C4-2B (cell line): ENCODE measurements at regions not wholly inside any gene's neighbourhood (a gene's known extent, or its start where the extent isn't known, plus 50 kb on each side); places are given as distances from the start of the nearest gene placed in this dataset.

ENCODE experiments used
- H3K27ac ChIP-seq: fragments of 450-650 bp; 2 replicates; pipeline ENCODE4 v1.5.1; 2017
- ZFX ChIP-seq: fragments of 450-650 bp; IDR thresholded peaks from 2 replicates; pipeline ENCODE4 v1.6.1; 2017
- TF ChIP-seq, protein P1 (sequence below): fragments of 450-650 bp; conservative IDR thresholded peaks from 2 replicates; pipeline ENCODE4 v1.5.1; 2017; ENCODE audit warnings: mild to moderate bottlenecking

DNA sequence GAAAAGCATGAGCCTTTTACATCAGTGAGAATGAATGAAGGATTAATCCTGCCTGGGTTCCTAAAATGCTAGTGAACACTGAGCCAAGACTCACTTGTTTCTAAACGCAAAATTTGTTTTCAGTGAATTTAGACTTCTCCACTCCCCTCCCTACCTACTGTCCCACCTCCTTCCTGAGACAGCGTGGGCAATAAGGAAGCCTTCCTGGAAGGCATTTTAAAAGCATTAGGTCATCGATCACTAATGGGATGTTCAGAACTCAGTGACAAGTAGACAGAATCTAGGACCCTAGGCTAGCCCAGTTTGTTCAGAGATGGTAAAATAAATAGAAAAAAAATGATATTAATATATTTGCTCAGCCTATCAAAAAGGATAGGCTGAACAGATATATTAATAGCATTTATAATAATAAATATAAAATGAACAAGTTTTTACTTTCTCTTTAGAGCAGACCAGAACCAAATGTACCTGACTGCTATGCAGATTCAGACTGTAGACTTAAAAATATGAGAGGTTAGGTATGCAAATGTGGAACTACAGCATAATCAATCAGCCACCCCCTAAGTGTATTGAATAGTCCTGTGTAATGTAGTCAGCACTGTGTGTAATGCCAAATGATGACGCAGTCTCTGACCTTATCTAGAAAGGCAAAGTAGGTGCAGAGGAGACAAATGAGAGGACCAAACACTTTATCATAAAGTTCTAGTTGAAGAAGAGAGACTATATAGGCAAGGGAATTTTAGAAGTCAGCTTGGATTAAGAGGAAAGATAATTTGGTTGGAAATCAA lies 331.1 kb downstream of the GPAT3 start:
- no peak overlapping the region for H3K27ac ChIP-seq
- TF ChIP-seq, protein P1, sequence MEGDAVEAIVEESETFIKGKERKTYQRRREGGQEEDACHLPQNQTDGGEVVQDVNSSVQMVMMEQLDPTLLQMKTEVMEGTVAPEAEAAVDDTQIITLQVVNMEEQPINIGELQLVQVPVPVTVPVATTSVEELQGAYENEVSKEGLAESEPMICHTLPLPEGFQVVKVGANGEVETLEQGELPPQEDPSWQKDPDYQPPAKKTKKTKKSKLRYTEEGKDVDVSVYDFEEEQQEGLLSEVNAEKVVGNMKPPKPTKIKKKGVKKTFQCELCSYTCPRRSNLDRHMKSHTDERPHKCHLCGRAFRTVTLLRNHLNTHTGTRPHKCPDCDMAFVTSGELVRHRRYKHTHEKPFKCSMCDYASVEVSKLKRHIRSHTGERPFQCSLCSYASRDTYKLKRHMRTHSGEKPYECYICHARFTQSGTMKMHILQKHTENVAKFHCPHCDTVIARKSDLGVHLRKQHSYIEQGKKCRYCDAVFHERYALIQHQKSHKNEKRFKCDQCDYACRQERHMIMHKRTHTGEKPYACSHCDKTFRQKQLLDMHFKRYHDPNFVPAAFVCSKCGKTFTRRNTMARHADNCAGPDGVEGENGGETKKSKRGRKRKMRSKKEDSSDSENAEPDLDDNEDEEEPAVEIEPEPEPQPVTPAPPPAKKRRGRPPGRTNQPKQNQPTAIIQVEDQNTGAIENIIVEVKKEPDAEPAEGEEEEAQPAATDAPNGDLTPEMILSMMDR, result no peak
- no peak for TF ChIP-seq ZFX

DNA sequence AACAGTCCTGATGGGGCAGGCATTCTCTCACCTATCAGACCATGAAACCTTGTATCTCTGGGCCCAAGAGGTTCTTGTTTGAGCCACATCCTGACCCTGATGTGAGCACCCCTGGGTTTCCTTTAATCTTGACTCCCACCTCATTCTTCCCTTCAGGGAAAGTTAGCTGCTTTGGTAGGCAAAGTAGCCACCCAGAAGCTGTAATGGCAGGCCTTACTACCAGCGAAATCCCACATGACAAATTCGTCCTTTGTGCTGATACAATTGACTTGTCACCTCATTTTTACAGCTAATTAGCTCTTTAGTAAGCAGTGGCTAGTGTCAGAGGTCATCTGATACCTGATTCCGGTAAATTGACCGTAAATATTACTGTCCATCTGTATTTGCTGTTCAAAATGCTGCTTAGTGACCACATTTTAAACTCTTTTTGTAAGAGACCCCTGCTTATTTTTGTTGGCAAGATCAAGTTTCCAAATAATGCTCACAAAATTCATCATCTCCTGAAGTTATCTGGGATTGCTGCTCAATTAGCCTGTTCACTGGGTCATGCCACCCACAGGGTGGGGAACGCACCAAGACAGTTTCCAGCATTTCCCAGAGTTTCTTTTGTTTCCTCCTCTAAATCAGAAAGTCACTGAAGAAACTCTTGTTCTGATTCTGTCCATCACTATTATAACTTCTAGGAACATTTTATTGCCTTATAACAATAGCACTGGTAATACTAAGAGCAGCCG lies 329.7 kb downstream of the GPAT3 start:
- TF ChIP-seq ZFX, result no peak
- TF ChIP-seq, protein P1, result no peak

DNA sequence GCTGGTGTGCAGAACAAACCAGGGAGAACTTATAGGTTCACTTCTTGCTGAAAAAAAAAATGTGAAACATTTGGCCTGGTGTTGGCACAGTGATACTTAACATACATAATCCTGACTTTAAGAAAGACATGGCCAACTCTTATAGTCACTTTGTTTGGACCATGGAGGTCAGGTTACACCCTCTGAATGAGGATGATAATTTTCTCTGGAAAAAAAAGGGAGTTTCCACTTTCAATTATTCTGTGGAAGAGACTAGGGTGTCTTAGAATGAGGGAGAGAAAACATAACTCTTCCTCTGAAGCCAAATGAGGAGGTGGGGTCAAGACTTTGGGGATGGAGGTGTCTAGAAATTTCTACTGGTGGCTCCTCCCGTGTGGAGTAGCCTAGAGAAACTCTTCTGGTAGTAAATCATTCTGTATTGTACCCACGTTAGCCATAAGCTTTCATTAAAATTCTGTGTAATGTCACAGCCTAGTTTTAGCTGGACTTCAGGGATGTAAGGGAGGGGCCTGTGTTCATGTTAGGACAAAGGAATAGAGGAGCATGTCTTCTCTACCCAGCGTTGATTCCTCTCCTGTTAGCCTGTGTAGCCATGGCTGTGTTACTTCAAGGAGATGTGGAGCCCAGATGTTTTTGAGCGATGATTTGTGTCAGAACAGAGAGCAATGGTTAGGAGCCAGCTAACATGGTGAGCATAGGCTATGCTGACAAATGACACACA lies 328.3 kb downstream of the GPAT3 start:
- H3K27ac ChIP-seq, result no peak overlapping the region
- TF ChIP-seq, protein P1, result no peak
- TF ChIP-seq ZFX, result no peak

More for the DNA sequence above, 329.7 kb downstream of the GPAT3 start:
- no peak overlapping the region for H3K27ac ChIP-seq

DNA sequence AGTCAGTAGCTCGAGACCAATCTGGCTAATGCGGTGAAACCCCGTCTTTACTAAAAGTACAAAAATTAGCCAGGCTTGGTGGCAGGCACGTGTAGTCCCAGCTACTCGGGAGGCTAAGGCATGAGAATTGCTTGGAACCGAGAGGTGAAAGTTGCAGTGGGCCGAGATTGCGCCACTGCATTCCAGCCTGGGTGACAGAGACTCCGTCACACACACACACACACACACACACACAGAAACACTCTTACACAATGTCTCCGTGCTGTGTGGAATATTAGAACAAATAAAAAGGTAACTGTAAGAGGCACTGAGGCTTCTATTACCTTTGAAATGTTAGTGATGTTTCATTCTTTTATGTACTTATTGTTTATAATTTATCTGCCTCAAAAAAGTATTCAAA lies 326.6 kb downstream of the GPAT3 start:
- no peak overlapping the region for H3K27ac ChIP-seq
- no peak for TF ChIP-seq ZFX
- TF ChIP-seq, protein P1, result no peak

DNA sequence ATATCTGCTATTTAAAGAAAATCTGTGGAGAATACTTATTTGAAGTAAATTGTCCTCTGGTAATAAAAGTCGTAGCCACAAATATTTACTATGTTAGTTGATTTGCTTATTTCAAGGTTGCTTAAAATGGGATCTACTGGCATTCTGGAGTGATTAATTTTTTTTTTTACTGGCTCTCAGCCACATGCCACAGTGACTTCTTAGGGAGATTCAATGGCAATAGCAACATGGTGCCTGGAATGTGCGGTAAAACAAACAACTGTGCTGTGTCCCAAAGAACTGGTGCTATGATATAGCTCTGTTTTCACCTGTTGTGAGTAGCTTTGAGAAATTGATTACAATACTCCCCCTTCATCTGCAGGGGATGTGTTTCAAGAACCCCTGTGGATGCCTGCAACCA lies 324.3 kb downstream of the GPAT3 start:
- H3K27ac ChIP-seq, result no peak overlapping the region
- no peak for TF ChIP-seq ZFX

DNA sequence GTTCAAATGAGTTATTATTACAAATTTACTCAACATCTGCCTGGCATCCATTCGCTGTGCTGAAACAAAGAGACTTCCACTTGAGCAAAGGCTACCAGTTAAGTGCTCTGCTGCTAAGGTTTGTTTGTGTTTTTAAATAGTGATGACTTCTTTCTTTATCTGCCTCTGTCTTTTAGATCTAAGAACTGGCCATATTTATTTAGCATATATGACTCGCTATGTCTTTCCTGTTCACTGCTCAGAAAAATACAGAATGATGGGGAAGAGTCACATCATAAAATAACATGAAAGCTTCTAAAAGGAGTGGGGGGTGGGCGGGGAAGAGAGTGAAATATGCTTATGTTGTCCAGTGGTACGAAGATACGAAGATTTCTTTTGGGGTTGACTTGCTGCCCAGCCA lies 322.2 kb downstream of the GPAT3 start:
- H3K27ac ChIP-seq, result no peak overlapping the region
- no peak for TF ChIP-seq ZFX
- TF ChIP-seq, protein P1, result no peak

DNA sequence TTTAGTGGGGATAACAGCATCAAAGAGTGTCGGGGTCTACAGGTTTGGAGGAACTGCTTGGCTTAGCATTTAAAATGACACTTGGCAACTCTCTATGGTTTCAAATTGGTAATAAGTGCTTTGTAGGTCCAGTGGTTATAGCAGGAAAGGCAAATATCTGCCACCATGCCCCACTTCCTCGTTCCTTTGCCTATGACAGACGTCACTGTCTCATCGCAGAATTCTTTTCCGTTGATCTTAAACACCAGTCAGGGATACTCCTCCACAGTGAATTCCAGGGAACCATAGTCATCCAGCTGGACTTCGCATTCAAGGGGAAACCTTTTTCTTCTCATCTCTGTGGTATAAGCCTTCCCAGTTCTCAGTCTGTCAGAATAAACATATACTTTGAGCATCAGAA lies 319.1 kb downstream of the GPAT3 start:
- no peak overlapping the region for H3K27ac ChIP-seq
- TF ChIP-seq, protein P1, result no peak
- TF ChIP-seq ZFX, result no peak
